GM19324 (cell line): ENCODE measurements at regions not wholly inside any gene's neighbourhood (a gene's known extent, or its start where the extent isn't known, plus 50 kb on each side); places are given as distances from the start of the nearest gene placed in this dataset.

Source experiments
- ATAC-seq: cut with Tn5 transposase; IDR thresholded peaks from one replicate; pipeline ENCODE4 v1.9.1; 2021; ENCODE audit warnings: mild to moderate bottlenecking, moderate library complexity; ENCODE audit not compliant: unreplicated experiment, low FRiP score

DNA sequence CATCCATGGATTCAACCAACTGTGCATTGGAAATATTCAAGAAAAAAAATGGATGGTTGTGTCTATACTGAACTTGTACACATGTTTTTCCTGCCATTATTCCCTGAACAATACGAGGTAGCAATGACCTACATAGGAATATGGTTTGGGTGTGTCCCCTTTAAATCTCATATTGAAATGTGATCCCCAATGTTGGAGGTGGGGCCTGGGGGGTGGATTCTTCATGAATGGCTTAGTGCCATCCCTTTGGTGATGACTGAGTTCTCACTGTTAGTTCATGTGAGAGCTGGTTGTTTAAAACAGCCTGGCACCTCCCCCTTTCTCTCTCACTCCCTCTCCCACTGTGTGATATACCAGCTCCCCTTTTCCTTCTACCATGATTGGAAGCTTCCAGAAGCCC lies 139.8 kb upstream of the BACH2 start:
- ATAC-seq = no peak

GRCh38 chr6:90435207-90435899 lies 138.7 kb upstream of the BACH2 start:
- ATAC-seq = no peak

DNA sequence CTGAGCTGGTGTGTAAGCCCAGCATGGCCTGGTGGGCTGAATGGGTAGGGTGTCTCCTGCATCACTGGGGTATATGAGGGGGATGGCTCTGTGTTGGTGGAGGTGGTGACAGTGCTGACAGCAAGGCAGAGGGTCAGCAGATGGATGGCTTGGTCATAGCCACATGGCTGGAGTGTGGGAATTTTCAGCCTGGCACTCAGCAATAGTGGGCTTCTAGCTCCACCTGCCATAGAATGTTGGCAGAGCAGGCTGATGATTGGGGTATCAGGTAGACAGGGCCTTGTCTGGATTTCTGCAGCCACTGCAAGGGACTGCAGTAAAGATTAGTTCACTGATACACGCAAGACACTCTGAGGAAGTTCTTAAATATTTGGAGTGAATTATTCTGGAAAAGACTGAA lies 137.5 kb upstream of the BACH2 start:
- ATAC-seq = no peak

- no peak for ATAC-seq
Observed at GRCh38 chr6:90432937-90433336, 136.3 kb upstream of the BACH2 start.

GRCh38 chr6:90432041-90432775 lies 135.6 kb upstream of the BACH2 start:
- ATAC-seq = no peak

- no peak for ATAC-seq
Observed at GRCh38 chr6:90431576-90431975, 134.9 kb upstream of the BACH2 start.

DNA sequence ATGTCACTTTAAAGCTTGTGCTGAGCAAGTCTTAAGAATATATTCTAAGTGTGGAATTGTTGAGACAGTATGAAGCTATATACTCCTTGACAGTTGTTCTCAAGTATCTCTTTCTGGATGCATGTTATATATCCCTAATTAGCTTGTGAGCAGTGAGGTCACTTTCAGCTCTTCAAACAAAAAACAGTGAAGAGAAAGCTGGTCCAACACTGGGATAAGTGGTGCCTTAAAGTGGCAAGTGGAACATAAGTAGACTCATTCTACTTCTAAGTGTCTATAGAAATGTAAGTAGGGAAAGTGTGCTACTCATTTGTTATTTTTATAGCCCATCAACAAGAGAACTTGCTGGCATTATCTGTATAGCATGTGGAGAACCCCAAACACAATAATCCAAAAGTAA lies 133.1 kb upstream of the BACH2 start:
- no peak for ATAC-seq

GRCh38 chr6:90428514-90428913 lies 131.9 kb upstream of the BACH2 start:
- ATAC-seq = no peak

DNA sequence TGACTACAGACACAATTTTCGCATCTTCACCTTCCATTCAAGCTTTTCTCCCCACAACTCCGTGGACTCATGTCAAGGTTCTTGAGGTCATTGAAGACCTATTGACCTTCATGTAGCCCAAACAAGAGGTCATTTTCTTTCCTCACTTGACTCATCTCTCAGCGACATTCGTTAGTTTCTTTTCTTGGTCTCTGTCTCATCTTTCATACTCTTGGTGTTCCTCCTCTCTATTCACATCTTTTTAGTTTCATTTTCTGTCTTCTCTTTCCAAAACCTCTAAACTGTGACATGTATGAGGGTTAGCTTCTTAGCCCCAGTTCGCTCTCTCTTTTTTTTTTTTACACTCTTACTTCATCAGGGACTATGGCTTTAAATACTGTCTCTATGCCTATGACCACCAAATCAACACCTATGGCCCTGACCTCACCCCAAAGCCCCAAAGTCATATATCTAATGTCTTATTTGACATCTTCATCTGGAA lies 128.6 kb upstream of the BACH2 start:
- peak; percentile 98 for ATAC-seq

GRCh38 chr6:90424580-90424979 lies 127.9 kb upstream of the BACH2 start:
- no peak for ATAC-seq

DNA sequence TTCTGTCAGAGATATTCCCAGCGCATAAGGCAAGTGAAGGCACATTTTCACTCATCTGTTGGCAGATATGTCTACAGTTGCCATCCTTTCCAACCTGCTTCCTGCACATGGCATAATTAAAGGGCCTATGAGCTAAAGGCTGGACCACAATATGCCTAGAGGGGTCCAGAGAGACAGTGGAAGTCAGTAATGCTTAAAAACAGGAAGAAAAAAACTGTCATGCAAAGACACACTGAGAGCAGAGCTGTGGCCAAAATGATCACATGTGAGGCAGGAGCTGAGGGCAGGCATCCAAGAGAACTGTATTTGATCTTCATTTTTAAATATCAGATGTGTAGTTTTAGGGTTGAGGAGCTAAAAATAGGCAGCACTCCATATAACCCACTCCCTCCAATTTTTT lies 125.0 kb upstream of the BACH2 start:
- ATAC-seq = no peak

GRCh38 chr6:90420500-90420899 lies 123.9 kb upstream of the BACH2 start:
- no peak for ATAC-seq

DNA sequence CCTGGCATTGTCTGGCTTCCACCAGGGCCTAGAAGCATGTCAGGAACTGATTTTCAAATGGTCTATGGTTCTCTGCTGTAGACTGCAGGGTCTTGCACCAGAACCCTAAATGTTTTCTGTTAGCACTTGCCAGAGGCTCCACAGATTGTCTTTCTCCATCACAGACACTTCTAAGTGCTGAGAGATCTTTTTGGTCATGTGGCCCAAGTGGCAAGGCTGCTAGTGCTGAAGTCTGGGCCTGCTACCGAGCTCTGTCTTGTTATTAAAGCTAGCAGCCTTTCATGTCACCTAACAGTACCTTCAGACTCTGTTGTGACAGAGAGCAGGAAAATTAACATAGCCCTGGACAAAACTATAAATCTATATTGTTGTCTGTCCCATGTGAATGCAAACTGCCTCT lies 120.7 kb upstream of the BACH2 start:
- ATAC-seq = no peak

GRCh38 chr6:90416322-90416721 lies 119.7 kb upstream of the BACH2 start:
- ATAC-seq = no peak

- ATAC-seq = no peak
Observed at GRCh38 chr6:90415178-90415577, 118.5 kb upstream of the BACH2 start.

GRCh38 chr6:90414352-90414751 lies 117.7 kb upstream of the BACH2 start:
- no peak for ATAC-seq

- ATAC-seq = no peak
Observed at GRCh38 chr6:90413867-90414266, 117.2 kb upstream of the BACH2 start.

GRCh38 chr6:90413396-90413795 lies 116.8 kb upstream of the BACH2 start:
- ATAC-seq = no peak

GRCh38 chr6:90412538-90413369 lies 116.1 kb upstream of the BACH2 start:
- ATAC-seq = no peak

- ATAC-seq = peak; percentile 93
Observed at GRCh38 chr6:90411292-90411781, 114.7 kb upstream of the BACH2 start.

- no peak for ATAC-seq
Observed at GRCh38 chr6:90409700-90410099, 113.1 kb upstream of the BACH2 start.
